AG09309 (cell line): ENCODE measurements at regions not wholly inside any gene's neighbourhood (a gene's known extent, or its start where the extent isn't known, plus 50 kb on each side); places are given as distances from the start of the nearest gene placed in this dataset.
"Not testable (repeated sequence)": the region's sequence is repeated elsewhere in the genome, so short reads cannot be mapped to it uniquely, and the experiment has no call there.

Experiments used
- DNase-seq: peaks from one replicate; pipeline ENCODE4 v3.0.0-alpha.2; 2010; ENCODE audit warnings: low read depth
- H3K4me3 ChIP-seq: 2 replicates; pipeline ENCODE4 v1.5.1; 2011; ENCODE audit warnings: mild to moderate bottlenecking, low read depth, low read length, moderate library complexity; ENCODE audit not compliant: control insufficient read depth
- TF ChIP-seq, protein P1 (sequence below): IDR thresholded peaks from 2 replicates; pipeline ENCODE4 v1.5.1; 2011; ENCODE audit warnings: mild to moderate bottlenecking, low read depth, low read length, inconsistent platforms; ENCODE audit not compliant: insufficient read depth, control insufficient read depth; ENCODE audit errors: missing control alignments

DNA sequence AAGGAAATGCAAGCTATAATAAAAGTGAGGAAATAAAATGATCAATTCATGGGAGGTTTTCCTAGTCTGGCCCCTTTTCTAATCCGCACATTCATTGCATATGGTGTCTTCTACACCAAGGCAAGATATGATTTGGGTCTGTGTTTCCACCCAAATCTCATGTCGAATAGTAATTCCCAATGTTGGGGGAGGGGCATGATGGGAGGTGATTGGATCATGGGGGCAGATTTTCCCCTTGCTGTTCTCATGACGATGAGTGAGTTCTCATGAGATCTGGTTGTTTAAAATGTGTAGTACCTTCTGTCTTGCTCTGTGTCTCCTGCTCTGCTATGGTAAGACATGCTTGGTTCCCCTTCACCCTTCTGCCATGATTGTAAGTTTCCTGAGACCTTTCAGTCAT, 315.4 kb downstream of the CYRIA start:
- no peak for DNase-seq
- TF ChIP-seq, protein P1, sequence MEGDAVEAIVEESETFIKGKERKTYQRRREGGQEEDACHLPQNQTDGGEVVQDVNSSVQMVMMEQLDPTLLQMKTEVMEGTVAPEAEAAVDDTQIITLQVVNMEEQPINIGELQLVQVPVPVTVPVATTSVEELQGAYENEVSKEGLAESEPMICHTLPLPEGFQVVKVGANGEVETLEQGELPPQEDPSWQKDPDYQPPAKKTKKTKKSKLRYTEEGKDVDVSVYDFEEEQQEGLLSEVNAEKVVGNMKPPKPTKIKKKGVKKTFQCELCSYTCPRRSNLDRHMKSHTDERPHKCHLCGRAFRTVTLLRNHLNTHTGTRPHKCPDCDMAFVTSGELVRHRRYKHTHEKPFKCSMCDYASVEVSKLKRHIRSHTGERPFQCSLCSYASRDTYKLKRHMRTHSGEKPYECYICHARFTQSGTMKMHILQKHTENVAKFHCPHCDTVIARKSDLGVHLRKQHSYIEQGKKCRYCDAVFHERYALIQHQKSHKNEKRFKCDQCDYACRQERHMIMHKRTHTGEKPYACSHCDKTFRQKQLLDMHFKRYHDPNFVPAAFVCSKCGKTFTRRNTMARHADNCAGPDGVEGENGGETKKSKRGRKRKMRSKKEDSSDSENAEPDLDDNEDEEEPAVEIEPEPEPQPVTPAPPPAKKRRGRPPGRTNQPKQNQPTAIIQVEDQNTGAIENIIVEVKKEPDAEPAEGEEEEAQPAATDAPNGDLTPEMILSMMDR = no peak
- H3K4me3 ChIP-seq = no peak overlapping the region

DNA sequence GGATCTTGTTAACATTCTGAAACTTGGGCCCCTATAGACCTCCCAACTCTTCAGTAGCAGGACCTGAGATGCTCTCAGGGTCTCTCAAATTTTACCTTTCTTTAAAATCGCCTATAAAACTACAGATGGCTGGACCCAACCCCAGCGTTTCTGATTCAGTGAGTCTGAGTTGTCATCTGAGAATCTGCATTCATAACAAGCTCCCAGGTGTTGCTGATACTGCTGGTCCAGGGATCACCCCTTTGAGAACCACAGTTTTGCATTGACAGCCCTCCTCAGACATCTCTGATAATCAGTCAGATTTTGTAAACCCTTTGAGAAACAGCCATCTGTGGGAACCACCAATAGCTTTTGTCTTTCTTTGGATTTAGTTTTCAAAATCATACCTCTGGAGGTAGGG, 315.8 kb downstream of the CYRIA start:
- TF ChIP-seq, protein P1 = no peak
- no peak overlapping the region for H3K4me3 ChIP-seq
- DNase-seq = no peak

DNA sequence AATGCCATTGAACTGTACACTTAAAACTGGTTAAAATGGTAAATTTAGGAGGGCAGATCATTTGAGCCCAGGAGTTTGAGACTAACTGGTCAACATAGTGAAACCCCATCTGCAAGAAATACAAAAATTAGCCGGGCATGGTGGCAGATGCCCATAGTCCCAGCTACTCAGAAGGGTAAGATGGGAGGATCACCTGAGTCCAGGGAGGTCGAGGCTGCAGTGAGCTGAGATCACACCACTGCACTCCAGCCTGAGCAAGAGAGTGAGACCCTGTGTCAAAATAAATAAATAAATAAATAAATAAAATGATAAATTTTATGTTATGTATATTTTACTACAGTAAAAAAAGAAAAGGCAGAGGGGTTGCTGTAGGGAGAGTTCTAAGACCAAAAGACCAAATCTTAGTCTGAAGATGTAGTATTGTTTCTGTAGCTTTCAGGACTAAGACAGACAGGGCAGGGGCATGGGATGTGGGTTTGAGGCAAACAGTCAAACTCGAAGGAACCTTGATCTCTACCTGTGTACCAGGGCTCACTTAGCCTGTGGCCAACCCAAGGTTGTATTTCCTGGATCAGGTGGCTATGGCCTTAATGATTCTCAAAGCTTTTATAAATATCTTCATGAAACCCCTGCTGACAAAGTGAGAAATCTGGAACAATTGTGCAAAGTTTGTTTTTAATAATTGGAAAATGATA, 316.7 kb downstream of the CYRIA start:
- no peak for DNase-seq
- H3K4me3 ChIP-seq = no peak overlapping the region
- TF ChIP-seq, protein P1 = no peak

DNA sequence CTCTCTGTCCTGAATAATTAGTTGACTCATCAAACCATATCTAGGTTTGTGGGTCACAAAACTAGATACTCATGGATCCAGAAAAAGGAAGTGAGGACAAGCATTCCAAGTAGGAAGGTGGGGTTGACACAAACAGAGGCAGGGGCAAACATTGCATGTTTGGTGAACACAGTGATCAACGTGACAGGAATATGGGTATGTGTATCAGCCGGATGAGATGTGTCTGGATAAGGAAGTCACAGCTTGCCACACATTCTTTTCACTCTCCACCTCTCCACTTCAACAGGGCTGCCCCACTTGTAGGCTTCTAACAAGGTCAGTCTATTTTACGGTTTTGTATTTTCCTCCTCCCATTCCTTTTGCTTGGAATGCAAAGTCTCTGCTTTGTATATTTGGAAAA, 319.0 kb downstream of the CYRIA start:
- no peak for DNase-seq
- H3K4me3 ChIP-seq = no peak overlapping the region
- TF ChIP-seq, protein P1 = no peak

DNA sequence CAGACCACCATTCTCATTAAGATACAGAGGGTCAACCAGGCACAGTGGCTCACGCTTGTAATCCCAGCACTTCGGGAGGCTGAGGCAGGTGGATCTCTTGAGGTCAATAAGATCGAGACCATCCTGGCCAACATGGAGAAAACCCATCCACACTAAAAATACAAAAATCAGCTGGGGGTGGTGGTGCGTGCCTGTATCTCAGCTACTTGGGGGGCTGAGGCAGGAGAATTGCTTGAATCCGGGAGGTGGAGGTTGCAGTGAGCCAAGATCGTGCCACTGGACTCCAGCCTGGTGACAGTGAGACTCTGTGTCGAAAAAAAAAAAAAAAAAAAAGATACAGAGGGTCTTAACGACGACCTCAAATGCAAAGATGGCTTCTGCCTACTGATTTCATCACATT, 320.4 kb downstream of the CYRIA start:
- not testable (repeated sequence) for H3K4me3 ChIP-seq, DNase-seq

DNA sequence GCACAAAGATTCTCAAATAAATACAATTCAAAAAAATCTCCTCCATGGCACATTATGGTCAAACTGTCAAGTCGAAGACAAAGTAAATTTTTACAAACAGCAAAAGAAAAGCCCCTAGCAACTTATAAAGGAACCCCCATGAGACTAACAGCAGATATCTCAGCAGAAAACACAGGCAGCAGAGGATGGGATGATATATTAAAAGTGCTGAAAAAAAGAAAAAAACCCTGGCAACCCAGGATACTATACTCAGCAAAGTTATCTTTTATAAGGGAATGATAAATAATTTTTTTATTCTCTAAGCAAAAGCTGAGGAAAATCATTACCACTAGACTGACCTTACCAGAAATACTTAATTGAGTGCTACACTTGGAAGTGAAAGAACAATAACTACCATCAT, 326.4 kb downstream of the CYRIA start:
- no peak overlapping the region for H3K4me3 ChIP-seq
- DNase-seq = no peak
- TF ChIP-seq, protein P1 = no peak

DNA sequence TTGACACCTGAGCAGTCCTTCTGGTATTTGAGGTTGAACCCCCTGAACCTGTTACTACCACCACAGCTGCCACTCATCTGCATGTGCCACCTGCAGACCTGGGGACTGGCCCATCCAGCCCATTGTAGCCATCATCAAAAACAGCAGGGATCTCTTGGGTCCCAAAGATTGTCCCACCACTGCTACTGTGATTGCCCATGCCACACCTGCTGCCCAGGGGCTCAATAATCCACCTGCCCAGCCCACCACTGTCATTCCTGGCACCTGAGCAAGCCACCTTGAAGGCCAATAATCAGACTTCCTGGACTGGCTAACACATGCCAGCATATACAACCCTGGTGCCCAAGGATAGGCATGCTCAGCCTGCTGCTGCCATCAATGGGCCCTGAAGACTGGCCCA, 327.6 kb downstream of the CYRIA start:
- no peak for DNase-seq

More for the DNA sequence above, 327.6 kb downstream of the CYRIA start:
- H3K4me3 ChIP-seq = no peak overlapping the region
- TF ChIP-seq, protein P1 = no peak
